ENCODE measurements at regions not wholly inside any gene's neighbourhood (a gene's known extent, or its start where the extent isn't known, plus 50 kb on each side); places are given as distances from the start of the nearest gene placed in this dataset.

DNA sequence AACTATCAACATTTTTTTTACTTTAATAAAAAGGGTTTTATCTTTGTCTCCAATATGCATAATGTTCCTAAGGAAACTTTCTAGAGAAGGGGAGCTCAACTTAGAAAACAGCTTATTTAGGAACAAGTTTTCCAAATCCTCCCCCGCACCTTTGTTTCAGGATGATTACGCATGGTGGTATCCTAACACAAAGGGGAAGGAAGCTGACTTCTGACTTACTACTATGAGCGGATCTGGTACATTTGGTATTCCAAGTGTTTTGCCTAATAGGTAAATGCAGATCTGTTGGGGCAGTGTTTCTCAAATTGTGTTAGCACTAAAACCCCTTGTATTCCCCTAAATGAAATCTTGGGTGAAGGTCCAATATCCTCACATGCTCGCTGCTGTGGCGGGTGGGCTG, 229.3 kb upstream of the KLF14 start:
- TF ChIP-seq, protein P1, sequence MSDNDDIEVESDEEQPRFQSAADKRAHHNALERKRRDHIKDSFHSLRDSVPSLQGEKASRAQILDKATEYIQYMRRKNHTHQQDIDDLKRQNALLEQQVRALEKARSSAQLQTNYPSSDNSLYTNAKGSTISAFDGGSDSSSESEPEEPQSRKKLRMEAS (IDR thresholded peaks at IDR 0.05), result no peak
- no peak for TF ChIP-seq YY1 (IDR thresholded peaks at IDR 0.05; ENCODE audit: low read depth)

Data from Ishikawa (cell line).